ENCODE measurements at regions not wholly inside any gene's neighbourhood (a gene's known extent, or its start where the extent isn't known, plus 50 kb on each side); places are given as distances from the start of the nearest gene placed in this dataset.

DNA sequence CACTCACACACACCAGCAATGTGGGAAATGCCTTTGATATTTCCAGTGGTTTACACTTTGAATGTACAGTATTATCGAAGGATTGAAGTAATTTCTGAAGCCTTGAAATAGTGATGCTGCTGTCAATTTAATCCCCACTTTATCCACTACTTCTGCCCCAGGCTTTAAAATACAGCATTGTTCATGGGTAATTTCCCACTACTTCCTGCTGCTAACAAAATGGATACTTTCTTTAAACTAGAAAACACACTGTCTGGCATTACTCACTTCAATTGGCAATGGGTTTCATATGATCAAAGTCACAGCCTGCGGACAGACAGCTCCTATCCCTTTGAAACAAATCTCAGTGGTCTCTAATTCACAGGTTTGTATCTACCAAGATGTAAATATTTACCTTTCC, 292.2 kb downstream of the CDH11 start:
- ATAC-seq = no peak
- in situ Hi-C loops (cut with HindIII; ENCODE audit: low pct_unique_long_range_greater_than_20kb, low sequenced_read_pairs) (no loop called here), intact Hi-C loops (cut with micrococcal nuclease; ENCODE audit: unreplicated experiment) (loop anchor here (5.0 kb wide), 1 partner anchor 53 kb away; no protein-coding TSS in a partner anchor)
- no peaks in the 10 kb centered on the region for H3K36me3 ChIP-seq (ENCODE audit: control insufficient read depth, insufficient read depth, low read length)
- CTCF ChIA-PET = no interaction called here
- no peaks in the 10 kb centered on the region for H3K27me3 ChIP-seq (ENCODE audit: control insufficient read depth, insufficient read depth, low read length)
- POLR2A ChIA-PET = no interaction called here
- H3K4me3 ChIP-seq (ENCODE audit: low read depth in 2 of 2, low read length in 2 of 2) = no peak overlapping the region
- BruUV-seq (replicated peaks) = no TSS peak
- H3K27ac ChIP-seq (ENCODE audit: low read length) = no peak overlapping the region
- TF ChIP-seq SIN3A (IDR thresholded peaks at IDR 0.05; ENCODE audit: borderline replicate concordance, insufficient read depth, low read depth, low read length) (no peak), CTCF (IDR thresholded peaks at IDR 0.05) (no peak), POLR2AphosphoS5 (IDR thresholded peaks at IDR 0.05; ENCODE audit: low read depth, low read length) (no peak), TCF7L2 (IDR thresholded peaks at IDR 0.05; ENCODE audit: low read depth, low read length) (no peak)
- TF ChIP-seq, protein P1, sequence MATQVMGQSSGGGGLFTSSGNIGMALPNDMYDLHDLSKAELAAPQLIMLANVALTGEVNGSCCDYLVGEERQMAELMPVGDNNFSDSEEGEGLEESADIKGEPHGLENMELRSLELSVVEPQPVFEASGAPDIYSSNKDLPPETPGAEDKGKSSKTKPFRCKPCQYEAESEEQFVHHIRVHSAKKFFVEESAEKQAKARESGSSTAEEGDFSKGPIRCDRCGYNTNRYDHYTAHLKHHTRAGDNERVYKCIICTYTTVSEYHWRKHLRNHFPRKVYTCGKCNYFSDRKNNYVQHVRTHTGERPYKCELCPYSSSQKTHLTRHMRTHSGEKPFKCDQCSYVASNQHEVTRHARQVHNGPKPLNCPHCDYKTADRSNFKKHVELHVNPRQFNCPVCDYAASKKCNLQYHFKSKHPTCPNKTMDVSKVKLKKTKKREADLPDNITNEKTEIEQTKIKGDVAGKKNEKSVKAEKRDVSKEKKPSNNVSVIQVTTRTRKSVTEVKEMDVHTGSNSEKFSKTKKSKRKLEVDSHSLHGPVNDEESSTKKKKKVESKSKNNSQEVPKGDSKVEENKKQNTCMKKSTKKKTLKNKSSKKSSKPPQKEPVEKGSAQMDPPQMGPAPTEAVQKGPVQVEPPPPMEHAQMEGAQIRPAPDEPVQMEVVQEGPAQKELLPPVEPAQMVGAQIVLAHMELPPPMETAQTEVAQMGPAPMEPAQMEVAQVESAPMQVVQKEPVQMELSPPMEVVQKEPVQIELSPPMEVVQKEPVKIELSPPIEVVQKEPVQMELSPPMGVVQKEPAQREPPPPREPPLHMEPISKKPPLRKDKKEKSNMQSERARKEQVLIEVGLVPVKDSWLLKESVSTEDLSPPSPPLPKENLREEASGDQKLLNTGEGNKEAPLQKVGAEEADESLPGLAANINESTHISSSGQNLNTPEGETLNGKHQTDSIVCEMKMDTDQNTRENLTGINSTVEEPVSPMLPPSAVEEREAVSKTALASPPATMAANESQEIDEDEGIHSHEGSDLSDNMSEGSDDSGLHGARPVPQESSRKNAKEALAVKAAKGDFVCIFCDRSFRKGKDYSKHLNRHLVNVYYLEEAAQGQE (IDR thresholded peaks at IDR 0.05; ENCODE audit: insufficient read depth in 1 of 2, low read depth in 2 of 2, low read length in 1 of 2) = no peak
- no peaks in the 10 kb centered on the region for H3K9me3 ChIP-seq (ENCODE audit: control insufficient read depth, insufficient read depth, low read depth, low read length)
- no peaks in the 10 kb centered on the region for H3K4me1 ChIP-seq (ENCODE audit: control insufficient read depth, insufficient read depth, low read length)
- no peak for DNase-seq (ENCODE audit: low read depth, low spot score)

DNA sequence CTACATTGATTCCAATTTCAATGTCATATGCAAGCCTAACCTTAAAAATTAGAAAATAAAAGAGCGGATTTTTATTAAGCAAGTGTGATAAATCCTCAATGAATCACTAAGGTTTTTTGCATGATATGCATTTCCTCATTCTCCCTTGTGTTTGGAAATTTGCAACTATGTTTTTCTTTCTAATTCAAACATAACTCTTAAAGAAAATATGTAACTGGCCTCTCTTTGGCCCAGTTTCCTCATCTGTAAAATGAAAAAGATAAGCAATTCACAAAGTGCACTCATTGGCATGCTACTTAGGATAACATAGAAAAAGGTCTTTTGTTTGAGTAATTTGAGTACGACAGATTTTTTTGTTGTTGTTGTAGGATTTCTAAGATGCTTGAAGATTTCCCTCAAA, 295.5 kb downstream of the CDH11 start:
- BruUV-seq (replicated peaks) = no TSS peak
- H3K27me3 ChIP-seq (ENCODE audit: control insufficient read depth, insufficient read depth, low read length) = no peaks in the 10 kb centered on the region
- DNase-seq (ENCODE audit: low read depth, low spot score) (no peak), ATAC-seq (no peak)
- in situ Hi-C loops (cut with HindIII; ENCODE audit: low pct_unique_long_range_greater_than_20kb, low sequenced_read_pairs) = no loop called here
- no peak overlapping the region for H3K4me3 ChIP-seq (ENCODE audit: low read depth in 2 of 2, low read length in 2 of 2)
- no peaks in the 10 kb centered on the region for H3K36me3 ChIP-seq (ENCODE audit: control insufficient read depth, insufficient read depth, low read length)
- no peaks in the 10 kb centered on the region for H3K9me3 ChIP-seq (ENCODE audit: control insufficient read depth, insufficient read depth, low read depth, low read length)
- TF ChIP-seq POLR2AphosphoS5 (IDR thresholded peaks at IDR 0.05; ENCODE audit: low read depth, low read length) (no peak), TCF7L2 (IDR thresholded peaks at IDR 0.05; ENCODE audit: low read depth, low read length) (no peak), SIN3A (IDR thresholded peaks at IDR 0.05; ENCODE audit: borderline replicate concordance, insufficient read depth, low read depth, low read length) (no peak), CTCF (IDR thresholded peaks at IDR 0.05) (no peak)
- TF ChIP-seq, protein P1 (IDR thresholded peaks at IDR 0.05; ENCODE audit: insufficient read depth in 1 of 2, low read depth in 2 of 2, low read length in 1 of 2) = no peak
- no peak overlapping the region for H3K27ac ChIP-seq (ENCODE audit: low read length)
- H3K4me1 ChIP-seq (ENCODE audit: control insufficient read depth, insufficient read depth, low read length) = no peaks in the 10 kb centered on the region
- POLR2A ChIA-PET = no interaction called here
- CTCF ChIA-PET = interaction anchor here (0.6 kb wide), 1 partner anchor 241 kb away, joined by 8 read pairs; no protein-coding TSS in a partner anchor
- intact Hi-C loops (cut with micrococcal nuclease; ENCODE audit: unreplicated experiment) = no loop called here
